Left lung (tissue), 4 donors: ENCODE measurements at regions not wholly inside any gene's neighbourhood (a gene's known extent, or its start where the extent isn't known, plus 50 kb on each side); places are given as distances from the start of the nearest gene placed in this dataset.

Experiments used
- ATAC-seq: fragments of 200-7000 bp; cut with Tn5 transposase; one replicate; pipeline ENCODE4 v1.9.1; 2020; ENCODE audit warnings: moderate library complexity
- DNase-seq, 4 donors: peaks; one replicate each; pipeline ENCODE4 v3.0.0-alpha.2; 2013 to 2020
- H3K27ac ChIP-seq, 2 donors: fragments of 200-600 bp; sonication (generic) in 1 of 2; one replicate each; pipeline versions ENCODE4 v1.5.0 to v1.8.0; 2020 to 2021
- H3K27me3 ChIP-seq, 2 donors: fragments of 200-600 bp; sonication (generic) in 1 of 2; one replicate each; pipeline versions ENCODE4 v1.5.0 to v1.8.0; 2020 to 2021
- H3K36me3 ChIP-seq, 2 donors: fragments of 200-600 bp; sonication (generic) in 1 of 2; one replicate each; pipeline versions ENCODE4 v1.5.0 to v1.8.0; 2020 to 2021
- H3K4me1 ChIP-seq, 2 donors: fragments of 200-600 bp; one replicate each; pipeline ENCODE4 v1.8.0; 2021
- H3K4me3 ChIP-seq, 2 donors: fragments of 200-600 bp; sonication (generic) in 1 of 2; one replicate each; pipeline versions ENCODE4 v1.5.0 to v1.8.0; 2020 to 2021; ENCODE audit warnings: mild to moderate bottlenecking in 1 of 2
- H3K9me3 ChIP-seq, 2 donors: fragments of 200-600 bp; sonication (generic) in 1 of 2; one replicate each; pipeline versions ENCODE4 v1.5.0 to v1.8.0; 2020 to 2021
- CTCF ChIP-seq, 2 donors: fragments of 200-600 bp; sonication (generic) in 1 of 2; IDR thresholded peaks; one replicate each; pipeline versions ENCODE4 v1.5.0 to v1.8.0; 2021; ENCODE audit warnings: antibody characterized with exemption in 2 of 2
- intact Hi-C, 2 donors: fragments of 100-400 bp; cut with DNase I; formaldehyde crosslinking; loops; one replicate each; pipeline versions ENCODE4 v1.11.2 to v1.14.2; 2022
- donor health status: DM: no; HTN: yes; CAD: no.
- donor health status: DM: no; HTN: no; CAD: no.

- no peaks in the 10 kb centered on the region for H3K27me3 ChIP-seq
- no peaks in the 10 kb centered on the region for H3K4me1 ChIP-seq
- H3K36me3 ChIP-seq: no peaks in the 10 kb centered on the region
- no peak overlapping the region for H3K27ac ChIP-seq
- H3K9me3 ChIP-seq: no peaks in the 10 kb centered on the region
- intact Hi-C loops: no loop called here
- H3K4me3 ChIP-seq: no peak overlapping the region
- no peak for ATAC-seq
- DNase-seq: no peak
- no peak for TF ChIP-seq CTCF (IDR thresholded peaks at IDR 0.05)
Observed at GRCh38 chr16:52751035-52751434, 204.1 kb upstream of the TOX3 start.

GRCh38 chr16:52748741-52749140 is 201.8 kb upstream of the TOX3 start:
- DNase-seq (no peak), ATAC-seq (no peak)
- TF ChIP-seq CTCF (IDR thresholded peaks at IDR 0.05): no peak
- no peaks in the 10 kb centered on the region for H3K4me1 ChIP-seq
- intact Hi-C loops: no loop called here
- no peaks in the 10 kb centered on the region for H3K9me3 ChIP-seq
- H3K4me3 ChIP-seq: no peak overlapping the region
- no peak overlapping the region for H3K27ac ChIP-seq
- H3K36me3 ChIP-seq: no peaks in the 10 kb centered on the region
- H3K27me3 ChIP-seq: no peaks in the 10 kb centered on the region

GRCh38 chr16:52747088-52747595 is 200.2 kb upstream of the TOX3 start:
- ATAC-seq: no peak
- Histone ChIP-seq H3K4me1 (no peaks in the 10 kb centered on the region), H3K4me3 (no peak overlapping the region), H3K9me3 (no peaks in the 10 kb centered on the region), H3K27ac (no peak overlapping the region), H3K27me3 (no peaks in the 10 kb centered on the region), H3K36me3 (no peaks in the 10 kb centered on the region)
- no peak for TF ChIP-seq CTCF (IDR thresholded peaks at IDR 0.05)
- intact Hi-C loops: no loop called here
- no peak for DNase-seq

- no peak for TF ChIP-seq CTCF (IDR thresholded peaks at IDR 0.05)
- Histone ChIP-seq H3K9me3 (no peaks in the 10 kb centered on the region), H3K27me3 (no peaks in the 10 kb centered on the region), H3K4me3 (no peak overlapping the region), H3K27ac (no peak overlapping the region), H3K4me1 (no peaks in the 10 kb centered on the region), H3K36me3 (no peaks in the 10 kb centered on the region)
- ATAC-seq (no peak), DNase-seq (no peak)
- intact Hi-C loops: no loop called here
Observed at GRCh38 chr16:52743707-52744106, 196.8 kb upstream of the TOX3 start.

DNA sequence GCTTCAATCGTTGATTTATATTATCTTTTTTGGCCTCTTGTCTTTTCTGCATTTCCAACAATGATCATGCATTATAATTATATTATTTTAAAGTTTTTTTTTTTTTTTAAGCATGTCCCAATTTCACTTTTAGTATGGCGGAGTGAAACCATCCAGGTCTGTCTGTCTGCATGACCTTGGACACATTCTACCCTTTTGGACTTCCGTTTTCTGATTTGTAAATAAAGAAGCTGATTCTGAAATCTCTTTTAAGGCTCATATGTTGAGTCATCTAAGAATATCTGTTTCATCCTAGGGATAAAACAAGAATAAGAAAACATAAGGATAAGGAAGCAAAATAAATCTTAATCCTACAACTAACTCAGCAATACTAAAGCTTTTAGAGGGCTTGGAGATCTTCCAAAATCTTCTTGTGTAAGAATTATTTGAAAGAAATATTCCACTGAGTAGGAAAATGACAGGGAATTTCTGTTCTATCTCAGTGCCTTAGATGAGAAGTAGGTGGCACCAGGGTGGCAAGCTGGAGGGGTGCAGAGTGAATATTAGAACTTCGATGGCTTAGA is 195.7 kb upstream of the TOX3 start:
- DNase-seq (no peak), ATAC-seq (no peak)
- H3K27ac ChIP-seq: no peak overlapping the region
- no peaks in the 10 kb centered on the region for H3K36me3 ChIP-seq
- intact Hi-C loops: no loop called here
- H3K9me3 ChIP-seq: no peaks in the 10 kb centered on the region
- no peaks in the 10 kb centered on the region for H3K27me3 ChIP-seq
- H3K4me1 ChIP-seq: no peaks in the 10 kb centered on the region
- H3K4me3 ChIP-seq: no peak overlapping the region
- TF ChIP-seq CTCF (IDR thresholded peaks at IDR 0.05): no peak
